ENCODE measurements at regions not wholly inside any gene's neighbourhood (a gene's known extent, or its start where the extent isn't known, plus 50 kb on each side); places are given as distances from the start of the nearest gene placed in this dataset.

- no peak overlapping the region for H2BK5ac ChIP-seq (ENCODE audit: insufficient read length, low read length)
- peaks cover 4% of the 10 kb centered on the region; the same call in 1 of the 2 replicates for H3K4me1 ChIP-seq (ENCODE audit: insufficient read depth, low read length)
- H3K9ac ChIP-seq (ENCODE audit: extremely low read depth, insufficient read length, low read length): no peak overlapping the region
- H3K18ac ChIP-seq (ENCODE audit: insufficient read length, low read depth, low read length): no peak overlapping the region
- H4K91ac ChIP-seq (ENCODE audit: insufficient read length, low read depth, low read length): no peak overlapping the region
- no peak overlapping the region for H3K56ac ChIP-seq (ENCODE audit: insufficient read length, low read depth, low read length)
- no peaks in the 10 kb centered on the region for H3K27me3 ChIP-seq (ENCODE audit: insufficient read depth, low read length)
- H3T11ph ChIP-seq (ENCODE audit: low read length): no peak overlapping the region
- H3K4ac ChIP-seq (ENCODE audit: low read depth, low read length): no peak overlapping the region
- no peaks in the 10 kb centered on the region; a peak in 2 of 5 replicates for H3K9me3 Mint-ChIP-seq
- no peaks in the 10 kb centered on the region for H3K79me2 ChIP-seq (ENCODE audit: insufficient read depth, low read length)
- no peak overlapping the region for H4K5ac ChIP-seq (ENCODE audit: insufficient read length, low read depth, low read length)
- H3K23ac ChIP-seq (ENCODE audit: insufficient read length, low read depth, low read length): no peak overlapping the region
- H2BK120ac ChIP-seq (ENCODE audit: low read depth, low read length, poor library complexity, severe bottlenecking): no peak overlapping the region
- no peaks in the 10 kb centered on the region for H3K79me1 ChIP-seq (ENCODE audit: insufficient read depth, low read depth, low read length, poor library complexity, severe bottlenecking)
- no peaks in the 10 kb centered on the region for H4K20me1 ChIP-seq (ENCODE audit: control insufficient read depth, insufficient read depth, insufficient read length)
- H2BK20ac ChIP-seq (ENCODE audit: low read depth, low read length, poor library complexity, severe bottlenecking): no peak overlapping the region
- H2AK5ac ChIP-seq (ENCODE audit: insufficient read length, low read length): no peak overlapping the region
- H4K8ac ChIP-seq (replicated peaks; ENCODE audit: insufficient read length, low read depth, low read length): no peak overlapping the region
- H3K9me3 ChIP-seq (ENCODE audit: control insufficient read depth, low read depth, low read length): no peaks in the 10 kb centered on the region
- TF ChIP-seq CTCF (conservative IDR thresholded peaks at IDR 0.05): no peak
- peaks cover 16 to 20% of the 10 kb centered on the region in 2 experiments for H3K4me1 Mint-ChIP-seq
- H2BK12ac ChIP-seq (ENCODE audit: insufficient read length, low read depth, low read length): no peak overlapping the region
- no peak for DNase-seq
- H3K27ac Mint-ChIP-seq: no peak overlapping the region; a peak in 1 of 7 replicates
- no CpG with 5 or more reads among the region's 6 CpGs for WGBS (ENCODE audit: extremely low coverage, insufficient read length, low lambda C conversion rate)
- H3K27ac ChIP-seq (ENCODE audit: insufficient read length, low read depth, low read length): no peak overlapping the region
- H3K14ac ChIP-seq (ENCODE audit: insufficient read depth, low read length): no peak overlapping the region
- H3K36me3 Mint-ChIP-seq (ENCODE audit: insufficient read depth in 1 of 3, low read depth in 3 of 3): no peaks in the 10 kb centered on the region; a peak in 3 of 7 replicates
- H3K27me3 Mint-ChIP-seq (ENCODE audit: low read depth): no peaks in the 10 kb centered on the region
- no peaks in the 10 kb centered on the region for H3K23me2 ChIP-seq (ENCODE audit: insufficient read length, low read depth, low read length, poor library complexity, severe bottlenecking)
- no peak overlapping the region for H2BK15ac ChIP-seq (ENCODE audit: low read depth, low read length)
- no peak overlapping the region for H2AFZ ChIP-seq (ENCODE audit: low read length)
- no peak overlapping the region for H3K4me3 Mint-ChIP-seq
- no peak overlapping the region for H3K4me2 ChIP-seq (ENCODE audit: insufficient read depth, insufficient read length, low read length)
Observed at GRCh38 chr10:4285121-4285520, 500.1 kb upstream of the KLF6 start.
